ENCODE measurements at regions not wholly inside any gene's neighbourhood (a gene's known extent, or its start where the extent isn't known, plus 50 kb on each side); places are given as distances from the start of the nearest gene placed in this dataset.

- intact Hi-C loops (cut with micrococcal nuclease): no loop called here
- no peaks in the 10 kb centered on the region for H3K4me1 ChIP-seq (ENCODE audit: control insufficient read depth in 2 of 2, insufficient read depth in 2 of 2, low read length in 2 of 2)
- Mint-ChIP-seq H3K4me1 (no peaks in the 10 kb centered on the region), H3K27me3 (no peaks in the 10 kb centered on the region), H3K9me3 (ENCODE audit: insufficient read depth) (no peaks in the 10 kb centered on the region), H3K4me3 (no peak overlapping the region), H3K27ac (no peak overlapping the region)
- H3K36me3 ChIP-seq (replicated peaks in 1 of 2; ENCODE audit: control extremely low read depth in 1 of 2, control insufficient read depth in 1 of 2, extremely low read depth in 1 of 2, insufficient read depth in 2 of 2, low read length in 1 of 2): no peaks in the 10 kb centered on the region
- ATAC-seq (ENCODE audit: low read depth) (no peak), DNase-seq (no peak)
- no peaks in the 10 kb centered on the region for H3K79me2 ChIP-seq (ENCODE audit: control insufficient read depth, insufficient read depth, low read length)
- H3K4me3 ChIP-seq (ENCODE audit: control extremely low read depth in 1 of 5, extremely low read depth in 1 of 5, insufficient read depth in 1 of 5, low read depth in 2 of 5, low read length in 4 of 5): no peak overlapping the region
- no peaks in the 10 kb centered on the region for H4K20me1 ChIP-seq (ENCODE audit: control insufficient read depth, insufficient read depth, low read length, poor library complexity, severe bottlenecking)
- H3K9ac ChIP-seq (ENCODE audit: low read length): no peak overlapping the region
- no peaks in the 10 kb centered on the region for H3K27me3 ChIP-seq (replicated peaks in 1 of 4; ENCODE audit: control extremely low read depth in 1 of 4, control insufficient read depth in 3 of 4, insufficient read depth in 4 of 4, low read length in 3 of 4)
- ChIA-PET POLR2A (no interaction called here), CTCF (no interaction called here)
- no peak overlapping the region for H3K4me2 ChIP-seq (replicated peaks; ENCODE audit: low read depth, low read length, poor library complexity, severe bottlenecking)
- H2AFZ ChIP-seq (ENCODE audit: insufficient read depth, low read depth, low read length, poor library complexity, severe bottlenecking): no peak overlapping the region
- TF ChIP-seq CTCF (IDR thresholded peaks at IDR 0.05) (no peak), EZH2 (IDR thresholded peaks at IDR 0.05; ENCODE audit: borderline replicate concordance, insufficient read depth, low read depth, low read length, poor library complexity, severe bottlenecking) (no peak)
- no peak overlapping the region for H3K27ac ChIP-seq (ENCODE audit: low read length in 2 of 2)
- H3K9me3 ChIP-seq (ENCODE audit: control extremely low read depth in 1 of 3, control insufficient read depth in 2 of 3, insufficient read depth in 1 of 3, low read length in 2 of 3): no peaks in the 10 kb centered on the region
Measured at GRCh38 chr3:177981576-177981975, 554.7 kb upstream of the KCNMB2 start.

DNA sequence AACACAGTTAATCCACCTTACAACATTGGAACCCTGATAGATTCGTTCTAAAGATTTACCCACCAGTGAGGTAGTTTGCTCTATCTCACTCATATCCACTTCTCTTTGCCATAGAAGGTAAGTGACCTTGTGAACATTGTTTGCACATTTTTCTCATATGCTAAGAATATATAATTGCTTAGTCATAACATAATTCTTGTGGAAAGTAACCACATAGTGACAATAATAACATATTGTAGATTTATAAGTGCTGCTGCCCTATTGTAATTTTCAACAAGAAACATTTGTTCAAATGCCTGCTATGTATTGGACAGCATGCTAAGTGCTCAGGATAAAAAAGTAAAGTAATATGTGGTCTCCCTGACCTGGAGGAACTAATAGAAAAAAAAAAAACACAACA is 554.2 kb upstream of the KCNMB2 start:
- ChIA-PET CTCF (no interaction called here), POLR2A (no interaction called here)
- ATAC-seq (ENCODE audit: low read depth) (no peak), DNase-seq (no peak)
- no peaks in the 10 kb centered on the region for H3K4me1 ChIP-seq (ENCODE audit: control insufficient read depth in 2 of 2, insufficient read depth in 2 of 2, low read length in 2 of 2)
- H3K9me3 Mint-ChIP-seq (ENCODE audit: insufficient read depth): no peaks in the 10 kb centered on the region
- H3K4me3 ChIP-seq (ENCODE audit: control extremely low read depth in 1 of 5, extremely low read depth in 1 of 5, insufficient read depth in 1 of 5, low read depth in 2 of 5, low read length in 4 of 5): no peak overlapping the region
- no peaks in the 10 kb centered on the region for H3K27me3 ChIP-seq (replicated peaks in 1 of 4; ENCODE audit: control extremely low read depth in 1 of 4, control insufficient read depth in 3 of 4, insufficient read depth in 4 of 4, low read length in 3 of 4)
- H3K27ac Mint-ChIP-seq: no peak overlapping the region
- H3K36me3 ChIP-seq (replicated peaks in 1 of 2; ENCODE audit: control extremely low read depth in 1 of 2, control insufficient read depth in 1 of 2, extremely low read depth in 1 of 2, insufficient read depth in 2 of 2, low read length in 1 of 2): no peaks in the 10 kb centered on the region
- TF ChIP-seq CTCF (IDR thresholded peaks at IDR 0.05): no peak
- no peaks in the 10 kb centered on the region for H3K27me3 Mint-ChIP-seq
- H3K9ac ChIP-seq (ENCODE audit: low read length): no peak overlapping the region
- H3K9me3 ChIP-seq (ENCODE audit: control extremely low read depth in 1 of 3, control insufficient read depth in 2 of 3, insufficient read depth in 1 of 3, low read length in 2 of 3): no peaks in the 10 kb centered on the region
- no peak overlapping the region for H3K27ac ChIP-seq (ENCODE audit: low read length in 2 of 2)
- H2AFZ ChIP-seq (ENCODE audit: insufficient read depth, low read depth, low read length, poor library complexity, severe bottlenecking): no peak overlapping the region
- intact Hi-C loops (cut with micrococcal nuclease): no loop called here
- no peaks in the 10 kb centered on the region for H3K4me1 Mint-ChIP-seq
- H3K4me3 Mint-ChIP-seq: no peak overlapping the region
- no CpG with 5 or more reads among the region's 1 CpG for WGBS (ENCODE audit: insufficient coverage)
- H3K4me2 ChIP-seq (replicated peaks; ENCODE audit: low read depth, low read length, poor library complexity, severe bottlenecking): no peak overlapping the region
- H4K20me1 ChIP-seq (ENCODE audit: control insufficient read depth, insufficient read depth, low read length, poor library complexity, severe bottlenecking): no peaks in the 10 kb centered on the region
- no peaks in the 10 kb centered on the region for H3K79me2 ChIP-seq (ENCODE audit: control insufficient read depth, insufficient read depth, low read length)
